HCT116 (cell line): ENCODE measurements at regions not wholly inside any gene's neighbourhood (a gene's known extent, or its start where the extent isn't known, plus 50 kb on each side); places are given as distances from the start of the nearest gene placed in this dataset.

Source experiments
- ATAC-seq: fragments of 200-7000 bp; cut with Tn5 transposase; 2 replicates; pipeline ENCODE4 v1.9.1; 2020; ENCODE audit warnings: mild to moderate bottlenecking, moderate library complexity
- BruUV-seq: library from RNA; stranded (reverse); fragments of 400-500 nt; replicated peaks from 2 replicates; lab custom pipeline; 2021; lab: Mats Ljungman, UMichigan
- CTCF ChIA-PET: fragments of 300-600 bp; sonication (Branson Sonifier 250); formaldehyde crosslinking; loops from one replicate; lab custom pipeline; 2021; ENCODE audit warnings: antibody characterized with exemption; lab: Charles Lee
- POLR2A ChIA-PET: fragments of 300-600, 350-600 bp; sonication (Branson Sonifier 250); formaldehyde crosslinking; loops from one replicate; lab custom pipeline; 2021; ENCODE audit warnings: antibody characterized with exemption; lab: Charles Lee
- RAD21 ChIA-PET, 2 experiments: fragments of 300-600 bp; sonication (Branson Sonifier 250); formaldehyde crosslinking; loops; one replicate each; lab custom pipeline; 2023; ENCODE audit warnings: low total read pairs in 2 of 2; ENCODE audit not compliant: uncharacterized antibody in 2 of 2, unreplicated experiment in 2 of 2, low non-redundant PET in 1 of 2; lab: Charles Lee
- DNase-seq: peaks from one replicate; pipeline ENCODE4 v3.0.0-alpha.2; 2010; ENCODE audit warnings: low read depth, low spot score
- H2AFZ ChIP-seq: fragments of 200-600 bp; shearing (Covaris generic), sonication (generic); 2 replicates; pipeline ENCODE4 v1.6.1; 2017; ENCODE audit warnings: low read depth, mixed run types, mixed read lengths, antibody characterized with exemption, low read length; ENCODE audit not compliant: poor library complexity, severe bottlenecking
- H3K27ac ChIP-seq: 2 replicates; pipeline ENCODE4 v1.5.1; 2012; ENCODE audit warnings: low read depth, low read length
- H3K27me3 ChIP-seq: fragments of 200-600 bp; sonication (generic); 2 replicates; pipeline ENCODE4 v1.6.1; 2016; ENCODE audit warnings: mixed run types, low read length, mixed read lengths; ENCODE audit not compliant: insufficient read depth
- H3K36me3 ChIP-seq, 2 experiments: fragments of 200-500 bp in 1 of 2; fragments of 200-600 bp in 1 of 2; sonication (Bioruptor generic) in 1 of 2; sonication (generic) in 1 of 2; 2 replicates each; pipeline versions ENCODE4 v1.5.1 to v1.6.1; 2014 to 2016; ENCODE audit warnings: low read length in 2 of 2, inconsistent platforms in 1 of 2, mixed read lengths in 1 of 2, mixed run types in 1 of 2; ENCODE audit not compliant: insufficient read depth in 2 of 2, control insufficient read depth in 1 of 2
- H3K4me1 ChIP-seq, 2 experiments: fragments of 200-600 bp in 1 of 2; sonication (generic) in 1 of 2; 2 replicates each; pipeline versions ENCODE4 v1.5.1 to v1.6.1; 2012 to 2017; ENCODE audit warnings: low read length in 2 of 2, inconsistent platforms in 1 of 2, mild to moderate bottlenecking in 1 of 2, mixed read lengths in 1 of 2, mixed run types in 1 of 2, moderate library complexity in 1 of 2; ENCODE audit not compliant: insufficient read depth in 2 of 2, control insufficient read depth in 1 of 2
- H3K4me2 ChIP-seq: fragments of 200-600 bp; sonication (generic); 2 replicates; pipeline ENCODE4 v1.6.1; 2017; ENCODE audit warnings: mixed run types, low read length, mixed read lengths
- H3K4me3 ChIP-seq, 2 experiments: fragments of 200-600 bp in 1 of 2; sonication (generic) in 1 of 2; replicated peaks in 1 of 2; 2 replicates each; pipeline ENCODE4 v1.5.1; 2011 to 2016; ENCODE audit warnings: low read length in 2 of 2, control low read depth in 1 of 2, low read depth in 1 of 2, mild to moderate bottlenecking in 1 of 2, mixed read lengths in 1 of 2, mixed run types in 1 of 2
- H3K79me2 ChIP-seq: fragments of 200-600 bp; sonication (generic); 2 replicates; pipeline ENCODE4 v1.6.1; 2017; ENCODE audit warnings: mild to moderate bottlenecking, mixed run types, low read length, moderate library complexity, mixed read lengths; ENCODE audit not compliant: insufficient read depth
- H3K9ac ChIP-seq: fragments of 200-600 bp; sonication (generic); 2 replicates; pipeline ENCODE4 v1.6.1; 2016; ENCODE audit warnings: low read length, mixed read lengths
- H3K9me2 ChIP-seq: fragments of 200-600 bp; sonication (generic), shearing (Covaris generic); 2 replicates; pipeline ENCODE4 v1.6.1; 2017; ENCODE audit warnings: mixed run types, mild to moderate bottlenecking, moderate library complexity; ENCODE audit not compliant: insufficient read depth
- H3K9me3 ChIP-seq, 2 experiments: fragments of 200-500 bp in 1 of 2; fragments of 200-600 bp in 1 of 2; sonication (Bioruptor generic) in 1 of 2; sonication (generic) in 1 of 2; 2 replicates each; pipeline ENCODE4 v1.6.1; 2014 to 2017; ENCODE audit warnings: low read length in 2 of 2, mixed read lengths in 2 of 2, inconsistent platforms in 1 of 2, low read depth in 1 of 2, mild to moderate bottlenecking in 1 of 2, mixed run types in 1 of 2, moderate library complexity in 1 of 2; ENCODE audit not compliant: control insufficient read depth in 1 of 2, insufficient read depth in 1 of 2
- H4K20me1 ChIP-seq: fragments of 200-600 bp; sonication (generic), shearing (Covaris generic); 2 replicates; pipeline ENCODE4 v1.6.1; 2017; ENCODE audit warnings: mixed run types, mild to moderate bottlenecking, moderate library complexity; ENCODE audit not compliant: insufficient read depth
- EZH2 ChIP-seq: fragments of 200-600 bp; sonication (generic); IDR thresholded peaks from 2 replicates; pipeline ENCODE4 v1.6.1; 2017; ENCODE audit warnings: antibody characterized with exemption, mixed run types
- EZH2phosphoT487 ChIP-seq: fragments of 200-600 bp; IDR thresholded peaks from 2 replicates; pipeline ENCODE4 v1.6.1; 2018; ENCODE audit warnings: antibody characterized with exemption, borderline replicate concordance
- JUND ChIP-seq: IDR thresholded peaks from 2 replicates; pipeline ENCODE4 v1.6.1; 2012
- SP1 ChIP-seq: IDR thresholded peaks from 2 replicates; pipeline ENCODE4 v1.6.1; 2012; ENCODE audit warnings: low read depth
- SRF ChIP-seq: IDR thresholded peaks from 2 replicates; pipeline ENCODE4 v1.6.1; 2012; ENCODE audit warnings: low read depth
- TCF7L2 ChIP-seq: IDR thresholded peaks from 2 replicates; pipeline ENCODE4 v1.7.0; 2011; ENCODE audit warnings: borderline replicate concordance, inconsistent platforms; ENCODE audit not compliant: insufficient read depth, insufficient read length; ENCODE audit errors: extremely low read depth
- ZNF274 ChIP-seq: fragments of 200-500 bp; sonication (Bioruptor generic); IDR thresholded peaks from 2 replicates; pipeline ENCODE4 v1.6.1; 2014; ENCODE audit warnings: mild to moderate bottlenecking, low read depth, low read length, inconsistent platforms
- intact Hi-C: fragments of 100-400 bp; cut with micrococcal nuclease; formaldehyde crosslinking; loops from 2 replicates; pipeline ENCODE4 v1.10.0; 2022
- TF ChIP-seq, protein P1 (sequence below): IDR thresholded peaks from 2 replicates; pipeline ENCODE4 v1.6.1; 2011; ENCODE audit warnings: mild to moderate bottlenecking, low read length, moderate library complexity; ENCODE audit not compliant: insufficient replicate concordance; ENCODE audit errors: extremely low read depth
- TF ChIP-seq, protein P2 (sequence below): IDR thresholded peaks from 2 replicates; pipeline ENCODE4 v1.6.1; 2012

DNA sequence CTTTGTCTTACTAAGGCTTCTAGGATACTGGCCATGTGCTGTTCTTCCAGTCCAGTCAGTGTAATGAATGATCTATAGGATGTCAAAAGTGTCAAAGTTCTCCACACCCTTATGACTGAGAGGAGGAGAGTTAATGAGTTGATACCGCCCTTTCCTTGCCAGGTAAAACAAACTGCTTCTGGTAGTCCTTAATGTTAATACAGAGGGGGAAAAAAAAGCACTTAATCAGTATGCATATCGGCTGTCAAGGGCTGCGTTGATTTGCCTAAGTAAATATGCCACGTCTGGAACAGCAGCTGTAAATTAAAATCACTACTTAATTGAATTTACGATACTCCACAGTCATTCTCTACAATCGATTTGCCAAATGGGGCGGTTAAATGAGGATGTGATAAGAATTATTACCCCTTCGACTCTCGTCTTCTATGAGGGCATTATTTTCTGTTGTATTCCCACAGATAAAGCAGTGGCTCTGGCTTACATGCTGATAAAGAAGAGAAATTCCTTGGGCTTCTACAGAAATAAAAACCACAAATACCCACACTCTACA, 416.0 kb downstream of the KCNH5 start (continued):
- TF ChIP-seq, protein P1, sequence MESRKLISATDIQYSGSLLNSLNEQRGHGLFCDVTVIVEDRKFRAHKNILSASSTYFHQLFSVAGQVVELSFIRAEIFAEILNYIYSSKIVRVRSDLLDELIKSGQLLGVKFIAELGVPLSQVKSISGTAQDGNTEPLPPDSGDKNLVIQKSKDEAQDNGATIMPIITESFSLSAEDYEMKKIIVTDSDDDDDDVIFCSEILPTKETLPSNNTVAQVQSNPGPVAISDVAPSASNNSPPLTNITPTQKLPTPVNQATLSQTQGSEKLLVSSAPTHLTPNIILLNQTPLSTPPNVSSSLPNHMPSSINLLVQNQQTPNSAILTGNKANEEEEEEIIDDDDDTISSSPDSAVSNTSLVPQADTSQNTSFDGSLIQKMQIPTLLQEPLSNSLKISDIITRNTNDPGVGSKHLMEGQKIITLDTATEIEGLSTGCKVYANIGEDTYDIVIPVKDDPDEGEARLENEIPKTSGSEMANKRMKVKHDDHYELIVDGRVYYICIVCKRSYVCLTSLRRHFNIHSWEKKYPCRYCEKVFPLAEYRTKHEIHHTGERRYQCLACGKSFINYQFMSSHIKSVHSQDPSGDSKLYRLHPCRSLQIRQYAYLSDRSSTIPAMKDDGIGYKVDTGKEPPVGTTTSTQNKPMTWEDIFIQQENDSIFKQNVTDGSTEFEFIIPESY = no peak
- no peak for TF ChIP-seq JUND
- TF ChIP-seq SRF = no peak
- no peak for TF ChIP-seq EZH2phosphoT487
- no peak for TF ChIP-seq TCF7L2
- TF ChIP-seq, protein P2, sequence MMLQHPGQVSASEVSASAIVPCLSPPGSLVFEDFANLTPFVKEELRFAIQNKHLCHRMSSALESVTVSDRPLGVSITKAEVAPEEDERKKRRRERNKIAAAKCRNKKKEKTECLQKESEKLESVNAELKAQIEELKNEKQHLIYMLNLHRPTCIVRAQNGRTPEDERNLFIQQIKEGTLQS = no peak
- no peak for TF ChIP-seq SP1

DNA sequence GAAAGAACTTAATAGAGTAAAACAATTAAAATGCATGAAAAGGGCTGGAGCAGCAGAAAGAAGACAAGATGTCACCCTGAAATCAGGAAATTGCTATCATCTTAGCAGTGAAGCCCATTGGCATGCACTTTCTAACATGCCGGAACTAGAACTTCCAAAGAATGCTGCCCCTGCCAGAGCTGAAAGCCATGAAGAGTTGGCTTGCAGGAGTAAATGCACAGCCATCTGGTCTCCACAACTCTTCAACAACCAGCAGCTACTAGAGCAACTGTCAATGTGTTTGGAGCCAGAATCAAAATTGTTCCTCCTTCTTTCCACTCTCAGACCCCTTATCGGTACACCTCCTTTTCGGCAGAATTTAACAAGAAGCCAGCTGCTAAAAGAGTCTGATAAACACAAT, 414.1 kb downstream of the KCNH5 start:
- H2AFZ ChIP-seq = no peak overlapping the region
- TF ChIP-seq ZNF274 = no peak
- TF ChIP-seq EZH2 = no peak
- intact Hi-C loops = no loop called here
- H3K36me3 ChIP-seq = no peaks in the 10 kb centered on the region
- no peaks in the 10 kb centered on the region for H3K79me2 ChIP-seq
- RAD21 ChIA-PET = no interaction called here
- H3K27me3 ChIP-seq = no peaks in the 10 kb centered on the region
- no peak overlapping the region for H3K27ac ChIP-seq
- DNase-seq = no peak
- no peak overlapping the region for H3K9ac ChIP-seq
- CTCF ChIA-PET = no interaction called here
- POLR2A ChIA-PET = no interaction called here
- H3K9me2 ChIP-seq = no peaks in the 10 kb centered on the region
- H3K4me1 ChIP-seq = no peaks in the 10 kb centered on the region
- no peaks in the 10 kb centered on the region for H4K20me1 ChIP-seq
- ATAC-seq = no peak
- H3K4me3 ChIP-seq = no peak overlapping the region
- no peak overlapping the region for H3K4me2 ChIP-seq
- H3K9me3 ChIP-seq = peaks cover 6% of the 10 kb centered on the region in 2 experiments; a peak in 2 of 4 replicates
- BruUV-seq = no TSS peak
